RWPE1 (cell line): ENCODE measurements at regions not wholly inside any gene's neighbourhood (a gene's known extent, or its start where the extent isn't known, plus 50 kb on each side); places are given as distances from the start of the nearest gene placed in this dataset.

Source experiments
- CTCF ChIA-PET: fragments of 350-600 bp; sonication (Branson Sonifier 250); formaldehyde crosslinking; extraction: SDS; loops from one replicate; lab custom pipeline; 2021; lab: Yijun Ruan, JAX
- POLR2A ChIA-PET: fragments of 400-600 bp; formaldehyde crosslinking; extraction: SDS; loops from one replicate; lab custom pipeline; 2020; ENCODE audit warnings: antibody characterized with exemption; ENCODE audit not compliant: low non-redundant PET; lab: Yijun Ruan, JAX
- DNase-seq: peaks from one replicate; pipeline ENCODE4 v3.0.0; 2012; ENCODE audit warnings: low spot score
- H3K27ac ChIP-seq: fragments of 450-650 bp; 2 replicates; pipeline ENCODE4 v1.5.1; 2017
- CTCF ChIP-seq: fragments of 450-650 bp; conservative IDR thresholded peaks from 2 replicates; pipeline ENCODE4 v1.5.1; 2017; ENCODE audit warnings: low read depth, mild to moderate bottlenecking

GRCh38 chr2:41873102-41874031 is 174.5 kb upstream of the PKDCC start:
- POLR2A ChIA-PET: no interaction called here
- no peak for DNase-seq
- no peak overlapping the region for H3K27ac ChIP-seq
- no peak for TF ChIP-seq CTCF
- CTCF ChIA-PET: interaction anchor here (1.8 to 6.8 kb wide), 2 partner anchors 20 to 211 kb away, joined by 4 to 102 read pairs; no protein-coding TSS in a partner anchor

GRCh38 chr2:41877114-41877678 is 170.6 kb upstream of the PKDCC start:
- POLR2A ChIA-PET: no interaction called here
- DNase-seq: no peak
- no peak overlapping the region for H3K27ac ChIP-seq
- TF ChIP-seq CTCF: no peak
- CTCF ChIA-PET: interaction anchor here (0.6 kb wide), 1 partner anchor 25 kb away, joined by 4 read pairs; no protein-coding TSS in a partner anchor

GRCh38 chr2:41878056-41878455 is 169.8 kb upstream of the PKDCC start:
- no peak for TF ChIP-seq CTCF
- ChIA-PET POLR2A (no interaction called here), CTCF (interaction anchor here (0.7 kb wide), 1 partner anchor 203 kb away, joined by 3 read pairs; no protein-coding TSS in a partner anchor)
- no peak overlapping the region for H3K27ac ChIP-seq
- DNase-seq: no peak

GRCh38 chr2:41878716-41879234 is 169.0 kb upstream of the PKDCC start:
- H3K27ac ChIP-seq: no peak overlapping the region
- ChIA-PET CTCF (interaction anchor here (0.6 to 1.2 kb wide), 4 partner anchors 25 to 207 kb away, joined by 3 to 9 read pairs (median 4); no protein-coding TSS in a partner anchor), POLR2A (no interaction called here)
- DNase-seq: no peak
- no peak for TF ChIP-seq CTCF

- H3K27ac ChIP-seq: no peak overlapping the region
- CTCF ChIA-PET: interaction anchor here (0.7 to 1.2 kb wide), 2 partner anchors 25 to 189 kb away, joined by 4 to 9 read pairs; no protein-coding TSS in a partner anchor
- POLR2A ChIA-PET: no interaction called here
- no peak for DNase-seq
- TF ChIP-seq CTCF: no peak
Measured at GRCh38 chr2:41879235-41879916, 168.4 kb upstream of the PKDCC start.
